Loucy (cell line): ENCODE measurements at regions not wholly inside any gene's neighbourhood (a gene's known extent, or its start where the extent isn't known, plus 50 kb on each side); places are given as distances from the start of the nearest gene placed in this dataset.

Experiments used
- CTCF ChIP-seq: fragments of 200-600 bp; sonication (generic); conservative IDR thresholded peaks from 2 replicates; pipeline ENCODE4 v1.5.1; 2014; ENCODE audit warnings: mild to moderate bottlenecking, antibody characterized with exemption, low read length
- EZH2phosphoT487 ChIP-seq: fragments of 200-600 bp; IDR thresholded peaks from 2 replicates; pipeline ENCODE4 v1.6.1; 2018; ENCODE audit warnings: antibody characterized with exemption, mild to moderate bottlenecking, moderate library complexity, borderline replicate concordance

GRCh38 chr5:12794476-12795332, 890.5 kb upstream of the CTNND2 start:
- TF ChIP-seq CTCF (no peak), EZH2phosphoT487 (no peak)
